ENCODE measurements at regions not wholly inside any gene's neighbourhood (a gene's known extent, or its start where the extent isn't known, plus 50 kb on each side); places are given as distances from the start of the nearest gene placed in this dataset.
"Not testable (repeated sequence)": the region's sequence is repeated elsewhere in the genome, so short reads cannot be mapped to it uniquely, and the experiment has no call there.

DNA sequence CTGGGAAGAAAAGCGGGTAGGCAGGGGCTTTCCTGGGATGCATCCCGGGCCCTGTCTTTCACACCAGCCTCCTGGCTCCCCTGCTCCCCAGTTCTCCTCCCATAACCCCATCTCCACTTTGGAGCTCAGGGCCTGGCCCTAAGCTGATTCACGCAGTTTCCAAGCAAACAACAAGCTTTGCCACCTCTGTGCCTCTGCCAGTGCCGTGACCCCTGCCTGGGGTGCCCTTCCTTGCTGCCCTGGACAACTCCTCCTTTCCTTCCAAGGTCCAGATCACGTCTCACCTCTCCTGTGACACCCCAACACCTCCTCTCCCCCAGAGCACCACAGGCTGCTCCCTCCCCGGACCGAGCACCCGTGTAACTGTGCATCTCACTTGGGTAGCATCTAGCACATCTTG, 184.5 kb downstream of the NPIPB11 start:
- not testable (repeated sequence) for DNase-seq (ENCODE audit: low read depth in 3 of 3, low spot score in 2 of 3)

DNA sequence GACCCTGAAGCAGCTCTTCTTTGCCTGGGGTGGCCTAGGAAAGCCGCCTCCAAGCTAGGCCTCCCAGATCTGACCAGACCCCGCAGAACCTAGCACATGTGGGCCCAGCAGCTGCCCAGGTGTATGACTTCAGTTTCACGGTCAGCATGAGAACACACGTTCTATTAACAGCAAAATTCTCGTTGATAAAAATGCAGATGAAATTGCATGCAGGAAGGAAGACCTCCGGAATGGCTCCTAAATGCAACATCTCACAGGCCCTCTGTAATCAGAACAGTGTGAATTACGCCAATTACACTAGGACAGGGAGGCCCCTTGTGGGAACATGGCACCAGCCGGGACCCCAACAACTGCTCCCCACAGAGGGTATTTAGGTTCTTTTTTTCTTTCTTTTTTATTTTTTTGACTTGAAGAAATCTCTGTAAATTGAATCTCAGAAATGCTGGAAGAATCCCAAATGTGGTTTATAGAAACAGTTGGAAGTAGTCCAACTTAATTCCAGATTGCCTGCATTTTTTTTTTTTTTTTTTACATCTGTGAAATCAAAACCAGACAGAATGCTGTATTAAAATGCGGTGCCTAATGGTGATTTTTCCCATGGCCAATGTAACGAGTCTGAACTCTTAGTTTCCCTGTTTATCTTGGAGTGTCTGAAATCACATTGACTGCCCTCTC, 185.1 kb downstream of the NPIPB11 start:
- DNase-seq (ENCODE audit: low read depth in 3 of 3, low spot score in 2 of 3), result not testable (repeated sequence)

- DNase-seq (ENCODE audit: low read depth in 3 of 3, low spot score in 2 of 3), result not testable (repeated sequence)
Measured at GRCh38 chr16:29220647-29221191, 185.8 kb downstream of the NPIPB11 start.

GRCh38 chr16:29219966-29220646, 186.4 kb downstream of the NPIPB11 start:
- not testable (repeated sequence) for DNase-seq (ENCODE audit: low read depth in 3 of 3, low spot score in 2 of 3)

DNA sequence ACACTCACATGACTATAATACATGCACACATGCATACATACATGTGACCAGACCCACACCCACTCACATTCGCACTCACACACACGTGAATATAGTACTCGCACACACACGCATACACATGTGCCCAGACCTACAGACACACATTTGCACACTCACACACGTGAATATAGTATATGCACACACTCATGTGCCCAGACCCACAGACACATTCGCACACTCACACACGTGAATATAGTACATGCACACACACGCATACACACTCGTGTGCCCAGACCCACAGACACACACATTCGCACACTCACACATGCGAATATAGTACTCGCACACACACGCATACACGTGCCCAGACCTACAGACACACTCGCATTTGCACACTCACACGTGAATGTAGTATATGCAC, 186.9 kb downstream of the NPIPB11 start:
- DNase-seq (ENCODE audit: low read depth in 3 of 3, low spot score in 2 of 3), result not testable (repeated sequence)

DNA sequence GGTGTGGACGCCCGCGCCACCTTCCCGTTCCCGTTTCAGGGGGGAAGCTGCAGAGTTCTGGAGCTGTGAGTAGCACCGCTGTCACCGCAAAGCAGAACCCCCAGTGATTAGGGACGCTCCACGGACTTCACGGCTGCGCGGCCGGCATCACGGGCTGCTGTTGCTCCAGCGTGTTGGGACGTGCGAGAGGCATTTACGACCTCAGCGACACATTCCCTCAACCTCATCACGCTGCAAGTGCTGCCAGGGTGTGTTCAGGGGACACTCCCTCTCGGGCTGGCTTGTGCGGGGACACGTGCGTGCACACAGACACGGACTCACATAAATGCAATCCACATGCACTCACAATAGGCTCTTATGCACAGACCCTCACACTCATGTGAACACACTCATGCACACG, 187.9 kb downstream of the NPIPB11 start:
- DNase-seq (ENCODE audit: low read depth in 3 of 3, low spot score in 2 of 3), result not testable (repeated sequence)

GRCh38 chr16:29218171-29218570, 188.3 kb downstream of the NPIPB11 start:
- not testable (repeated sequence) for DNase-seq (ENCODE audit: low read depth in 3 of 3, low spot score in 2 of 3)

DNA sequence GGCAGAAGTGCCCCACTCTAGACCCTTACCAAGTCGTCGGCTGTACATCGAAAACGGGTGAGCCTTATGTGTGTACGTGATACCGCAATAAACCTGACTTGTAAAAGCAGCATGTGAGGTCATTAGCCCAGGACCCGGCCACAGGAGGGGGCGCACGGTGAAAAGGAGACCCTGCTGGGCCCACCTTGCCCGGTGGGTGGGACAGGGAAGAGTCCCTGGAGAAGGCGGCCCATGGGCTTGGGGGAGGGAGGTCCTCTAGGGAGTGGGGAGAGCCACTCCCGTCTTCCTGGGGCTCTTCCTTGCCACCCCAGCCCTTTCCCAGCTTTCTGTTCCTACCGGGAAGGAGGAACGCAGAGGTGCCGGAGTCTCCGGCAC, 188.8 kb downstream of the NPIPB11 start:
- not testable (repeated sequence) for DNase-seq (ENCODE audit: low read depth in 3 of 3, low spot score in 2 of 3)

- DNase-seq (ENCODE audit: low read depth in 3 of 3, low spot score in 2 of 3), result not testable (repeated sequence)
Measured at GRCh38 chr16:29217104-29217751, 189.3 kb downstream of the NPIPB11 start.

DNA sequence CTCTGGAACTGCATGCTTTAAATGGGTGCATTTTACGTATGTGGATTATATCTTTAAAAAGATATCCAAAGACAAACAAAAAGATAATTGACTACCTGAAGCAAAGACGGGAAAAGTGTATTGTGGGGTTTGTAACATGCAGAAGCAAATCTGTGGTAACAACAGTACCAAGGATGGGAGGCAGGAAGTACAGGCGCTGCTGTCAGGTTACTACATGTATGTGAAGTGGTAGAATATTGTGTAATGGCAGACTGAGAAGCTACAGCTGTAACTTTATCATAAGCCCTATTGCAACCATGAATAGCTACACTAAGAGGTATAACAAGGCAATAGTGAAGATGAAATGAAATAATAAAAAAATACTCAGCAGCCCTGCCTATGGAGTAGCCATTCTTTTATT, 192.7 kb downstream of the NPIPB11 start:
- not testable (repeated sequence) for DNase-seq (ENCODE audit: low read depth in 3 of 3, low spot score in 2 of 3)

GRCh38 chr16:29213251-29213650, 193.3 kb downstream of the NPIPB11 start:
- DNase-seq (ENCODE audit: low read depth in 3 of 3, low spot score in 2 of 3), result not testable (repeated sequence)

DNA sequence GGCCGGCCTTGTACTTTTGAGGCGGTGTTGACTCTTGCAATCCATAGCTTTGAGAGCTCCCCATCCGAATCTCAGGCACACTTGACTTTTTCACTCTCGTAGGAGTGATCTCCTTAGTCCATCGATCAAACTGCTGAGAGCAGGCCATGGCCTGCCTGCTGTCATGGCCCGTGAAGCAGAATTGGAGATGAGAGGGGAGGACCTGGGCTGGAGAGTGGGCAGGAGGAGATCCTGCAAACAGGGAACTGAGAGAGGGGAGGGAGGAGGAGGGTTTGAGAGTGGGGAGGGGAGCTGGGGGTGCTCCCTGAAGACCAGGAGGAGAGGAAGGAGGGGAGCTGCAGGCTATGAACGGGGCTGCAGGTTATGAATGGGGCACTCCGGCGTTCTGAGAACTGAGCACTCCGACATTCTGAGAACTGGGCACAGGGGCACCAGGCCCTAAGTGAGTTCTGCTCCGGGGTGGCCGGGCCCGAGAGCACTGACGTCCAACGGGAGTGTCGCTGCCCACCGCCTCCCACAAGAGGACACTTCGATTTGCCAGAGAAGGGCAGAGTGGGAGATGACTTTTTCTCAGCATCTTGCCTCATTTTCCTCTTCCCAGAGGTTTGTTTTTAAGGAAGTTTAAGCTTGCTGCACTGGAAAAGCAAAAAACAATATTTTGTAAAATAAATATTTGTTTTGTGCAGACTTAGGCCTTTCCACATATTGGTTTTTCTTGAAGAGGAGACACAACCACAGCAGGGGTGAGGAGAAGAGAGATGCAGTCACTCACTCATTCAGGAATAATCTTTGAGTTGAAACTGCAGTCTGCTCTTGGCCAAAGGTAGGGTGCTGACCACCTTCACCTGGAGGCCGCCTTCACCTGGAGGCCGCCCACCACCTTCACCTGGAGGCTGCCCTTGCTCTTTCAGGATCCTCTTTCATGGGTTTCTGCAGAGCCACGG, 194.2 kb downstream of the NPIPB11 start:
- not testable (repeated sequence) for DNase-seq (ENCODE audit: low read depth in 3 of 3, low spot score in 2 of 3)

DNA sequence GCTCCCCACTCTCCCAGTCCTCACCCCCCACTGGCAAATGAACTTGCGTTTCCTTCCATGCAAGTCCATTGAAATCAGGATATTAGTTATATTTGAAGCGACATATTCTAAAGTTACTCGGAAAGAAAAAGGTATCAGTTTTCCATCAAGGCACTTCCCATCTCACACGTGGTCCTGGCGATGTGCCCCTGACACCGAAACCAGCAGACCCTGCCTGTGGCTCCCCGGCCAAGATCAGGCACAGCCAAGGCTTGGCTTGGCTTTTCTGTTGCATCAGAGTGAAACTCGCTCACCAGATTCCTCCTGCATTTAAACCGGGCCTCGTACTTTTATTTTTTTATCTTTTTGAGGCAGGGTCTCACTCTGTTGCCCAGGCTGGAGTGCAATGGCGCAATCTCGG, 195.1 kb downstream of the NPIPB11 start:
- not testable (repeated sequence) for DNase-seq (ENCODE audit: low read depth in 3 of 3, low spot score in 2 of 3)

DNA sequence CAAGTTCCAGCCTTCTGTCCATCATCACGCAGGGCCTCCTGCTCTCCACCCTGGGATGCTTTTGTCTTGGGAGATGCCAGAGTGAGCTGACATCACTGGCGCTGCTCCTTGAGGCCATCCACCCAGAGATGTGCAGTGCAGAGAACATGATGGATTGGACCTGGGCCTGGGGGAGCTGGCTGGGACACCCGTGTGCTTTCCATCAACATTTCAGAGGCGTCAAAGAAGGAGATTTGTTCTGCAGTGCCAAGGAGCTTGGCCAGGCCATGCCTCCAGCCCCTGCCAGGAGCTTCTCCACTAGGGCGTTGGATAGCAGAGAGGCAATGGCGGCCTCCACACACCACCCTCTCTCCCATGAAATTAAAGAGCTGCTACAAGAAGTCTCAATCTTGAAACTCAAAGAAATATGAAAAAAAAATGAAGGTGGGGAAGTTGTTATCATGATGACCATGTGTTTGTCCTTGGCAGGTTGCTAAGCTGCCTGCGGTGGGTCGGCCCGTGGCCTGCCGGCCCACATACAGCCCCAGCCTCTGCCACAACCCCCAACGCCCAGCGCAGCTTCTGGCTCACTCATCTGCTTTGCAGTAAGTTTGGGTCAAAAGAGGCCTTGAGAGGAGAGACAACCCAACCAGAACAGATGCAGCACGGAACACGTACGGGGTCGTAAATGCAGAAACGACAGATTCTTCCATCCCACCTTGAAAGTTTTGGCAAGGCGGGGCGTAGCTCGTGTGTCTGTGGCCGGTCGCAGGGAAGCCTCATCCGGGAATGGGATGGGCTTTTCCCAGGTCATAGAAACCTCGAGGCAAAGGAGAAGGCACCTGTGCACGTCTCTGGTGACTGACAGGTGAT, 196.0 kb downstream of the NPIPB11 start:
- not testable (repeated sequence) for DNase-seq (ENCODE audit: low read depth in 3 of 3, low spot score in 2 of 3)

DNA sequence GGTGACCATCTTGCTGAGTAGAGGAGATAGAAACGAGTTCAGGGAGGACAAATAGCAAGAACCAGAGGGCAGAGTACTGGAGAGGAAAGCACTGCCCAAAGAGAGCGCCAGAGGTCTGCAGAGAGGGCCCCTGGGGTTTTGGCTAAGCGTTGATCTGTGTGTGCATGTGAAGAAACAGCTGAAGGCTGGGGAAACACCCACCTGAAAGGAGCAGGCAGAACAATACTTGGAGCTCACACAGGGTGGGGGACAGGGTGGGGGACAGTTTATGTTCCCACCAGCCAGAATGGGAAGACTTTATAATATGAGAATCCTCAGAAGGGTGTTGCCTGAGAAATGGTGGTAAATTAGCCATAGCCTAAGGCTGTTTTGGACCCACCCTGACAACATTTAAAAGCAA, 200.4 kb downstream of the NPIPB11 start:
- DNase-seq (ENCODE audit: low read depth in 3 of 3, low spot score in 2 of 3), result not testable (repeated sequence)

- not testable (repeated sequence) for DNase-seq (ENCODE audit: low read depth in 3 of 3, low spot score in 2 of 3)
Measured at GRCh38 chr16:29205151-29205550, 201.4 kb downstream of the NPIPB11 start.

GRCh38 chr16:29204806-29205135, 201.7 kb downstream of the NPIPB11 start:
- DNase-seq (ENCODE audit: low read depth in 3 of 3, low spot score in 2 of 3), result no peak

DNA sequence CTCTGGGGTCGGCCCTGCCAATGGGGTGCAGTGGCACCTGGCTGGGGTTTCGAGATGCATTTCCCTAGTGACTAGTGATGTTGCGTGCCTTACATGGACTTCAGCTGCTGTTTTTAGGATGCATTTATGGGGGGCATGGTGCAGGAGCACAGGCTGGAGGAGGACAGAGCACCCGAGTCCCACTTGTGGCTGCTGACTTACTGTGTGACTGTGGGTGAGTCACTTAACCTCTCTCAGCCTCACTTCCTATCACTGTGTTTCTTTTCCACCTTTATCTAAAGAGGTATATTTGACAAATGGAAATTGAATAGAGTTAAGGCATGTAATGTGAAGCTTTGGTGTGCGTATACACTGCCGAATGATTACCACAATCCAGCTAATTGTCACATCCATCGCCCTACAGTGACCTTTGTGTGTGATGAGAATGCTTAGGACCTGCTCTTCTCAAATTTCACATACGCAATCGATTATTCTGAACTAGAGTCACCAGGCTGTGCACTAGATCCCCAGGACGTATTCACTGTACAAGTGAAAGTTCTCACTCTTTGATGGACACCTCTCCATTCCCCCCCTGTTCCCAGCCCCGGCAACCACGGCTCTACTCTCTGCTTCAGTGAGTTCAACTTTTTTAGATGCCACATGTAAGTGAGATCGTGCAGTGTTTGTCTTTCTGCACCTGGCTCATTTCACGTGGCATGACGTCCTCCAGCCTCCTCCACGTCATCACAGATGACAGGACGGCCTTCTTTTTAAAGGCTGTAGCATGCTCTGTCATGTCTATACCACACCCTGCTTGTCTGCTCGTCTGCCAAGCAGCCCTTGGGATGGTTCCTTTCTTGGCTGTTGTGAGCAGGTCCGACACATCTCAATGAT, 202.3 kb downstream of the NPIPB11 start:
- not testable (repeated sequence) for DNase-seq (ENCODE audit: low read depth in 3 of 3, low spot score in 2 of 3)
